Uterus (tissue), 3 donors: ENCODE measurements at regions not wholly inside any gene's neighbourhood (a gene's known extent, or its start where the extent isn't known, plus 50 kb on each side); places are given as distances from the start of the nearest gene placed in this dataset.
"Not testable (repeated sequence)": the region's sequence is repeated elsewhere in the genome, so short reads cannot be mapped to it uniquely, and the experiment has no call there.

ENCODE experiments used
- DNase-seq, 2 donors: peaks; one replicate each; pipeline ENCODE4 v3.0.0-alpha.2; 2019 to 2020
- H3K27ac ChIP-seq, 2 donors: fragments of 200-600 bp; sonication (generic); 1 replicate in 1 of 2; 2 replicates in 1 of 2; pipeline ENCODE4 v1.5.1; 2016 to 2018
- H3K27me3 ChIP-seq, 2 donors: fragments of 200-600 bp; sonication (generic); one replicate each; pipeline ENCODE4 v1.5.1; 2018 to 2019; ENCODE audit warnings: control low read depth in 1 of 2
- H3K36me3 ChIP-seq, 2 donors: fragments of 200-600 bp; sonication (generic); one replicate each; pipeline ENCODE4 v1.5.1; 2019; ENCODE audit warnings: control low read depth in 1 of 2
- H3K4me1 ChIP-seq, 2 donors: fragments of 200-600 bp; sonication (generic); one replicate each; pipeline ENCODE4 v1.5.1; 2018 to 2019; ENCODE audit warnings: control low read depth in 1 of 2
- H3K4me3 ChIP-seq, 2 donors: fragments of 200-600 bp; sonication (generic); 1 replicate in 1 of 2; 2 replicates in 1 of 2; pipeline ENCODE4 v1.5.1; 2018 to 2019; ENCODE audit warnings: mild to moderate bottlenecking in 1 of 2
- H3K9me3 ChIP-seq, 2 donors: fragments of 200-600 bp; sonication (generic); one replicate each; pipeline ENCODE4 v1.5.1; 2019; ENCODE audit warnings: control low read depth in 1 of 2
- POLR2A ChIP-seq, 2 donors: fragments of 450-650 bp; IDR thresholded peaks; one replicate each; pipeline ENCODE4 v1.6.1; 2016; ENCODE audit warnings: antibody characterized with exemption in 2 of 2, mild to moderate bottlenecking in 1 of 2, moderate library complexity in 1 of 2
- intact Hi-C: fragments of 100-400 bp; cut with DNase I; formaldehyde crosslinking; loops from one replicate; pipeline ENCODE4 v1.15.1; 2023; ENCODE audit warnings: low total_unique reads
- TF ChIP-seq, protein P1 (sequence below), 4 experiments: fragments of 200-600 bp in 2 of 4; fragments of 450-650 bp in 2 of 4; sonication (generic) in 2 of 4; IDR thresholded peaks; one replicate each; pipeline ENCODE4 v1.5.1; 2016 to 2019; ENCODE audit warnings: antibody characterized with exemption in 4 of 4, mild to moderate bottlenecking in 2 of 4, moderate library complexity in 1 of 4
- donor health status: DM: yes; HTN: yes; CAD: no.

DNA sequence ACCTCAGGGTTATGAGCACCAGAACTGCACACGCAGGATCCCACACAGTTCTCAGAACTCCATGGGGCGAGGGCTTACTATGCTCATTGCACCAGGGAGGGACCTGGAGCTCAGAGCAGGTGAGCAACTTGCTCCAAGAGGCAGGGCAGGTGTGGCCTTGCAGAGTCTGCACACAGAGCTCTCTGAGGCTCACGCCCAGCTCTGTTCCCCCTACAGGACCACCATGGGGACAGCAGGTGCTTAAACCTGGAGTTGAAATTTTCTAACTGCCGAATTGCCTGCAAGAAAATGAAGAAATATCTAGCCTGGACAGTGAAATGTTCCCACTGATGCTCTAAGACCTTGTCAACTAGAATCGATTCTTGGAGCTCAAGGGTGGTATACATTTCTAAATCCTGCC lies 49.9 kb upstream of the MSMB start:
- H3K9me3 ChIP-seq, H3K27me3 ChIP-seq, H3K36me3 ChIP-seq, H3K27ac ChIP-seq, DNase-seq, intact Hi-C loops, H3K4me3 ChIP-seq, H3K4me1 ChIP-seq: not testable (repeated sequence)

DNA sequence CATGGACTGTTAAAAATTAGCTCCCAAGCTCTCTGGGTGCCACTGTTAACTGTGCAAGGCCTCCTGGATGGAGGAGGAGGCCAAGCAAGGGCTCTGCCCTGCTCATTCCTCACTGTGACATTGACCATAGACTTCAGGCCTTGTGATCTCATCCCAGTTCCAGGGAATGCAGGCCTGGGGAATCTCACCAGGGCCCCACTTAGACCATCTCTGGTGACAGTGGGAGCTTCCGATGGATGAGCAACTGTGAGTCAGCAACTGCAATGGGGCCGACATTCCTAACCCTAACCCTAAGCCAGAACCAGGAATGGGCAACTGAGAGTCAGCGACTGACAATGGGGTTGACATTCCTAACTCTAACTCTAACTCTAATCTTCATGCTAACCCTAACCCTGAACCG lies 50.4 kb upstream of the MSMB start:
- H3K27me3 ChIP-seq, result no peaks in the 10 kb centered on the region
- no peaks in the 10 kb centered on the region for H3K4me1 ChIP-seq
- H3K27ac ChIP-seq, result no peak overlapping the region
- DNase-seq, result no peak
- TF ChIP-seq, protein P1, sequence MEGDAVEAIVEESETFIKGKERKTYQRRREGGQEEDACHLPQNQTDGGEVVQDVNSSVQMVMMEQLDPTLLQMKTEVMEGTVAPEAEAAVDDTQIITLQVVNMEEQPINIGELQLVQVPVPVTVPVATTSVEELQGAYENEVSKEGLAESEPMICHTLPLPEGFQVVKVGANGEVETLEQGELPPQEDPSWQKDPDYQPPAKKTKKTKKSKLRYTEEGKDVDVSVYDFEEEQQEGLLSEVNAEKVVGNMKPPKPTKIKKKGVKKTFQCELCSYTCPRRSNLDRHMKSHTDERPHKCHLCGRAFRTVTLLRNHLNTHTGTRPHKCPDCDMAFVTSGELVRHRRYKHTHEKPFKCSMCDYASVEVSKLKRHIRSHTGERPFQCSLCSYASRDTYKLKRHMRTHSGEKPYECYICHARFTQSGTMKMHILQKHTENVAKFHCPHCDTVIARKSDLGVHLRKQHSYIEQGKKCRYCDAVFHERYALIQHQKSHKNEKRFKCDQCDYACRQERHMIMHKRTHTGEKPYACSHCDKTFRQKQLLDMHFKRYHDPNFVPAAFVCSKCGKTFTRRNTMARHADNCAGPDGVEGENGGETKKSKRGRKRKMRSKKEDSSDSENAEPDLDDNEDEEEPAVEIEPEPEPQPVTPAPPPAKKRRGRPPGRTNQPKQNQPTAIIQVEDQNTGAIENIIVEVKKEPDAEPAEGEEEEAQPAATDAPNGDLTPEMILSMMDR (IDR thresholded peaks at IDR 0.05), result no peak
- no peak for TF ChIP-seq POLR2A (IDR thresholded peaks at IDR 0.05)
- H3K4me3 ChIP-seq, result no peak overlapping the region
- no peaks in the 10 kb centered on the region for H3K9me3 ChIP-seq
- H3K36me3 ChIP-seq, result no peaks in the 10 kb centered on the region
- intact Hi-C loops, result no loop called here

DNA sequence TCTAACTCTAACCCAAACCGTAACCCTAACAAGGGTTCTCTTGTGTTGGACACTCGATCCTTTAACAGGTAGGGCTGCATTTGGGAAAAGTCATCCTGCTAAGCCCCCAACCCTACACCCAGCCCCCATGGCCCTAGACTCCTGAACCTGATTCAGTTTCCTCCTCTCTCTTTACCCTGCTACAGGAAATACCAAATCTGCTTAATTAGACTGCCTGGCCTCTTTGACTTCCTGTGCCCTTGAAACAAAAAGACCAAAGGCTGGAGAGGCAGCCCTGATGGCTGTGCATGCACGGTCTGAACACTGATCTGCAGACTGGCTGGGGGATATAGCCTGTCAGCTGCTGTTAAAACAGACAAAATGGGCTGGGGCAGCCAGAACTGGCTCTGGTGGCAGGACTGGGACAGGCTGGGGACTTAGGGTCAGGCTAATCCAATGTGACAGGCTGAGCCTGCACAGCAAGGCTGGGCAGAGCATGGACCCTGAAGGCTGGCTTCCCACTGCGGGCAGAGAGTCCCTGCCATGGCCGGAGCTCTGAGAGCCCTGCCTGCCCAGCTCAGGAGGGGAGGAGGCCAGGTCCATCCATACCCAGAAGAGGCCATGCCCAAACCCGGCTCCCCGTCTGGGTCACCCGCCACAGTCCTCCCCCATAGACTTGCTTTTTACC lies 51.0 kb upstream of the MSMB start:
- Histone ChIP-seq H3K27me3 (no peaks in the 10 kb centered on the region), H3K4me1 (no peaks in the 10 kb centered on the region), H3K9me3 (no peaks in the 10 kb centered on the region), H3K27ac (no peak overlapping the region), H3K4me3 (no peak overlapping the region), H3K36me3 (no peaks in the 10 kb centered on the region)
- intact Hi-C loops, result no loop called here
- DNase-seq, result no peak
- TF ChIP-seq, protein P1 (IDR thresholded peaks at IDR 0.05), result no peak
- TF ChIP-seq POLR2A (IDR thresholded peaks at IDR 0.05), result no peak

DNA sequence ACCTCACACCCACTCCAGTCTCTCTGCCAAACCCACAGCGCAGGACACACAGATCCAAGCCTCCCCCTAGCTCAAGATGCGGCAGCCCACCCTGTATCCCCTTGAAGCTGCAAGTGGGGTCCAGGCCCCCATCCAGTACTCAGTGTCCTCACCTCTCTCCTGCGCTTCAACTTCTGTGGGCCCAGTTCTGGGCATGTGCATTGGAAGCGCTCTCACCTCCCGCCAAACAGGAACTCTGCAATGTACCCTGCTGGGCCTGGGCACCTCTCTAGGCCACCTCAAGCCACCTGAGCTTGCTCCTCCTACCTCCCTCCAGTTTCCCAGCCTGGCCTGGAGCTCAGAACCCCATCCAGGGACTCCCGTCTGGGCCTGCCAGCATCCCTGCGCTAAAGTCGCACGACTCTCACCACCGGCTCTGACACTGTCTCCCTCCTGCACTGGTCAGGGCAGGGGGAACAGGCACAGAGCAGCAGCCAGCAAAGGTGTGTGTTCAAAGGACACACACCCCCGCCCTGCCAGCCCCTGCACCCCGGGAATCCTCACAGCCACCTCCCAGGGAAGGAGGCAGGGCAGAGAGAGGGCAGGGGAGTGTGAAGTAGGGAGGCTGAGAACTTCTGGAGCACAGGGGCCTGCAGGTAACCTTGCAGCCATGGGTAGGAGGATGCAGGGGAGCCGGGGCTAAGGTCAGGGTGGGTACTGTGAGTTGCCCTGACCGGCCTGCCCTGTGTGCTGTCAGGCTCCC lies 51.7 kb upstream of the MSMB start:
- Histone ChIP-seq H3K4me3 (no peak overlapping the region), H3K27ac (no peak overlapping the region), H3K4me1 (no peaks in the 10 kb centered on the region), H3K9me3 (no peaks in the 10 kb centered on the region), H3K36me3 (no peaks in the 10 kb centered on the region), H3K27me3 (no peaks in the 10 kb centered on the region)
- no peak for DNase-seq
- intact Hi-C loops, result no loop called here
- TF ChIP-seq, protein P1 (IDR thresholded peaks at IDR 0.05), result no peak
- no peak for TF ChIP-seq POLR2A (IDR thresholded peaks at IDR 0.05)

DNA sequence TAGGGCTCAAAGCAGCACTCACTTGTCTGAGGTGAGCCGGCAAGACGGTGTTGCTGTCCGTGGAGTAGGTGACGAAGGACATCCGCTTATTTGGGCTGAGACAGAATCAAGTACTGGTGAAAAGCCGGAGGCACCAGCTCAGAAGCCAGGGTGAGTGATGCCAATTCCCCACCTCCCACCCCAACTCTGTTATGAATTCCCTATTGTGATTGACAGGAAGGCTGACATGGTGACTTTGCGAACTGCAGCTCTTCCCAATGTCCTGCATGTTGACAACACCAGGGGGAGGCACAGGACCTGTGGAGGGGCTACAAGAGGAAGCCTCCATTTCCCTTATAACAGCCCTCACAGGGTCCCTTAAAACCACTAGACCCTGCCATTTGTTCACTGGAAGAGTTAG lies 52.3 kb upstream of the MSMB start:
- no peak for TF ChIP-seq POLR2A (IDR thresholded peaks at IDR 0.05)
- TF ChIP-seq, protein P1 (IDR thresholded peaks at IDR 0.05), result no peak
- H3K27ac ChIP-seq, result no peak overlapping the region
- H3K36me3 ChIP-seq, result no peaks in the 10 kb centered on the region
- DNase-seq, result no peak
- no peaks in the 10 kb centered on the region for H3K9me3 ChIP-seq
- H3K4me3 ChIP-seq, result no peak overlapping the region
- intact Hi-C loops, result no loop called here
- no peaks in the 10 kb centered on the region for H3K4me1 ChIP-seq
- H3K27me3 ChIP-seq, result no peaks in the 10 kb centered on the region

DNA sequence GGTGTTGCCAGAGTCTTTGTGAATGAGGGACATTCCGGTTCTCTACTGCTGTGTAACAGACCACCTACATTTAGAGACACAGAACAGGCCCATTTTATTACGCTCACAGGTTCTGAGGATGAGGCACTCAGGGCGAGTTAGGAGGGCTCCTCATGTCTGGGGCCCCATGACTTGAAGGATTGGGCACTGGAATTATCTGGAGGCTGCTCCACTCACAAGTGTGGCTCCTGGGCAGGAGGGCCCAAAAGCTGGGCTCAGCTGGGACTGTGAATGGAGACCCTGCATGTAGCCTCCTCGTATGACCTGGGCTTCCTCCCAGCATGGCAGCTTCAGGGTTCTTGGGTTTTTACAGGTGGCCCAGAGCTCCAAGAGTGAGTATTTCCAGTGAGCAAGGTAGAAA lies 52.9 kb upstream of the MSMB start:
- H3K4me1 ChIP-seq, H3K4me3 ChIP-seq, H3K27me3 ChIP-seq, H3K27ac ChIP-seq, DNase-seq, intact Hi-C loops, H3K36me3 ChIP-seq, H3K9me3 ChIP-seq: not testable (repeated sequence)
